OCI-LY7 (cell line): ENCODE measurements at regions not wholly inside any gene's neighbourhood (a gene's known extent, or its start where the extent isn't known, plus 50 kb on each side); places are given as distances from the start of the nearest gene placed in this dataset.

Experiments
- BruUV-seq: library from RNA; stranded (reverse); fragments of 400-500 nt; replicated peaks from 2 replicates; lab custom pipeline; 2021; lab: Mats Ljungman, UMichigan
- CTCF ChIA-PET: fragments of 300-600 bp; sonication (Branson Sonifier 250); formaldehyde crosslinking; loops from one replicate; lab custom pipeline; 2022; ENCODE audit warnings: antibody characterized with exemption; ENCODE audit not compliant: unreplicated experiment; lab: Charles Lee
- POLR2A ChIA-PET: fragments of 300-600 bp; sonication (Branson Sonifier 250); formaldehyde crosslinking; loops from one replicate; lab custom pipeline; 2022; ENCODE audit warnings: antibody characterized with exemption; lab: Charles Lee
- DNase-seq: peaks from one replicate; pipeline ENCODE4 v3.0.0-alpha.2; 2015; ENCODE audit warnings: low spot score
- H2AFZ ChIP-seq: fragments of 200-600 bp; sonication (generic), shearing (Covaris generic); 2 replicates; pipeline ENCODE4 v1.6.1; 2014; ENCODE audit warnings: mild to moderate bottlenecking, antibody characterized with exemption, low read length, moderate library complexity
- H3K27ac ChIP-seq: fragments of 200-600 bp; sonication (generic); 2 replicates; pipeline ENCODE4 v1.5.1; 2014; ENCODE audit warnings: mixed run types, low read depth, mild to moderate bottlenecking, moderate library complexity, low read length, inconsistent platforms; ENCODE audit not compliant: poor library complexity, severe bottlenecking
- H3K36me3 ChIP-seq: fragments of 200-600 bp; sonication (generic); 2 replicates; pipeline ENCODE4 v1.6.1; 2014; ENCODE audit warnings: mild to moderate bottlenecking, antibody characterized with exemption, low read length, moderate library complexity, mixed read lengths; ENCODE audit not compliant: insufficient read depth
- H3K4me1 ChIP-seq: fragments of 200-600 bp; sonication (generic); 2 replicates; pipeline ENCODE4 v1.5.1; 2014; ENCODE audit warnings: mild to moderate bottlenecking, low read length; ENCODE audit not compliant: insufficient read depth, poor library complexity, severe bottlenecking
- H3K4me2 ChIP-seq: fragments of 200-600 bp; sonication (generic); 2 replicates; pipeline ENCODE4 v1.6.1; 2014; ENCODE audit warnings: mild to moderate bottlenecking, low read length
- H3K4me3 ChIP-seq: fragments of 200-600 bp; sonication (generic); 2 replicates; pipeline ENCODE4 v1.5.1; 2014; ENCODE audit warnings: mild to moderate bottlenecking, low read depth, low read length; ENCODE audit not compliant: poor library complexity, severe bottlenecking
- H3K79me2 ChIP-seq: fragments of 200-600 bp; sonication (generic); 2 replicates; pipeline ENCODE4 v1.6.1; 2016; ENCODE audit warnings: low read depth, mild to moderate bottlenecking, low read length, moderate library complexity, mixed read lengths; ENCODE audit not compliant: insufficient read depth
- H3K9me2 ChIP-seq: fragments of 200-600 bp; sonication (generic); 2 replicates; pipeline ENCODE4 v1.6.1; 2016; ENCODE audit warnings: mild to moderate bottlenecking, low read length, mixed read lengths; ENCODE audit not compliant: insufficient read depth
- H3K9me3 ChIP-seq: fragments of 200-600 bp; sonication (generic); 2 replicates; pipeline ENCODE4 v1.6.1; 2014; ENCODE audit warnings: mild to moderate bottlenecking, mixed run types, low read length, mixed read lengths
- H4K20me1 ChIP-seq: fragments of 200-600 bp; sonication (generic); 2 replicates; pipeline ENCODE4 v1.6.1; 2014; ENCODE audit warnings: mild to moderate bottlenecking, antibody characterized with exemption, low read length, moderate library complexity, mixed read lengths; ENCODE audit not compliant: insufficient read depth
- CTCF ChIP-seq: fragments of 200-600 bp; sonication (generic); conservative IDR thresholded peaks from 2 replicates; pipeline ENCODE4 v1.5.1; 2014; ENCODE audit warnings: mild to moderate bottlenecking, antibody characterized with exemption, low read length, moderate library complexity, mixed read lengths
- EZH2phosphoT487 ChIP-seq: fragments of 200-600 bp; sonication (generic); IDR thresholded peaks from 2 replicates; pipeline ENCODE4 v1.6.1; 2018; ENCODE audit warnings: low read depth, borderline replicate concordance, mild to moderate bottlenecking, mixed run types, antibody characterized with exemption, low read length, moderate library complexity, mixed read lengths
- intact Hi-C: fragments of 100-400 bp; cut with micrococcal nuclease; formaldehyde crosslinking; loops from one replicate; pipeline ENCODE4 v1.10.0; 2022; ENCODE audit not compliant: unreplicated experiment

GRCh38 chr1:72483846-72484357 is 201.6 kb upstream of the NEGR1 start:
- ChIA-PET POLR2A (interaction anchor here (1.2 kb wide), 1 partner anchor 23 kb away, joined by 3 read pairs; no protein-coding TSS in a partner anchor), CTCF (no interaction called here)
- H3K9me3 ChIP-seq = no peaks in the 10 kb centered on the region
- no peak overlapping the region for H3K27ac ChIP-seq
- no peaks in the 10 kb centered on the region for H3K4me1 ChIP-seq
- H3K36me3 ChIP-seq = no peaks in the 10 kb centered on the region
- no peak for DNase-seq
- H3K79me2 ChIP-seq = no peaks in the 10 kb centered on the region
- no peak overlapping the region for H3K4me2 ChIP-seq
- H3K9me2 ChIP-seq = no peaks in the 10 kb centered on the region
- no peak overlapping the region for H2AFZ ChIP-seq
- H3K4me3 ChIP-seq = no peak overlapping the region
- intact Hi-C loops = no loop called here
- BruUV-seq = no TSS peak
- TF ChIP-seq CTCF = no peak
- no peak for TF ChIP-seq EZH2phosphoT487
- no peaks in the 10 kb centered on the region for H4K20me1 ChIP-seq

- TF ChIP-seq CTCF = no peak
- no peak for TF ChIP-seq EZH2phosphoT487
- ChIA-PET POLR2A (no interaction called here), CTCF (no interaction called here)
- no peak overlapping the region for H2AFZ ChIP-seq
- no peak overlapping the region for H3K4me3 ChIP-seq
- no peaks in the 10 kb centered on the region for H3K4me1 ChIP-seq
- H3K36me3 ChIP-seq = no peaks in the 10 kb centered on the region
- no peaks in the 10 kb centered on the region for H3K9me3 ChIP-seq
- no TSS peak for BruUV-seq
- H4K20me1 ChIP-seq = no peaks in the 10 kb centered on the region
- H3K4me2 ChIP-seq = no peak overlapping the region
- no peaks in the 10 kb centered on the region for H3K9me2 ChIP-seq
- no peaks in the 10 kb centered on the region for H3K79me2 ChIP-seq
- intact Hi-C loops = no loop called here
- no peak for DNase-seq
- no peak overlapping the region for H3K27ac ChIP-seq
Observed at GRCh38 chr1:72482736-72483413, 200.5 kb upstream of the NEGR1 start.

- H3K4me2 ChIP-seq = no peak overlapping the region
- ChIA-PET CTCF (no interaction called here), POLR2A (interaction anchor here (0.5 kb wide), 1 partner anchor 273 kb away, joined by 3 read pairs; no protein-coding TSS in a partner anchor)
- DNase-seq = no peak
- H3K4me1 ChIP-seq = no peaks in the 10 kb centered on the region
- no peaks in the 10 kb centered on the region for H3K9me2 ChIP-seq
- H3K9me3 ChIP-seq = no peaks in the 10 kb centered on the region
- TF ChIP-seq CTCF = no peak
- TF ChIP-seq EZH2phosphoT487 = no peak
- H3K36me3 ChIP-seq = no peaks in the 10 kb centered on the region
- H4K20me1 ChIP-seq = no peaks in the 10 kb centered on the region
- H2AFZ ChIP-seq = no peak overlapping the region
- H3K4me3 ChIP-seq = no peak overlapping the region
- no peaks in the 10 kb centered on the region for H3K79me2 ChIP-seq
- H3K27ac ChIP-seq = no peak overlapping the region
- no TSS peak for BruUV-seq
- intact Hi-C loops = no loop called here
Observed at GRCh38 chr1:72481420-72481970, 199.2 kb upstream of the NEGR1 start.
